Suprapubic skin (tissue), 4 donors: ENCODE measurements at regions not wholly inside any gene's neighbourhood (a gene's known extent, or its start where the extent isn't known, plus 50 kb on each side); places are given as distances from the start of the nearest gene placed in this dataset.
A peak's percentile ranks its signal among the peaks of the same experiment; 100 is the strongest.

Source experiments
- DNase-seq, 2 donors: peaks; one replicate each; pipeline ENCODE4 v3.0.0-alpha.2; 2019; ENCODE audit warnings: low spot score in 2 of 2
- H3K27ac ChIP-seq: fragments of 200-600 bp; sonication (generic); one replicate; pipeline ENCODE4 v1.5.1; 2019
- H3K27me3 ChIP-seq: fragments of 200-600 bp; sonication (generic); one replicate; pipeline ENCODE4 v1.5.1; 2019
- H3K36me3 ChIP-seq: fragments of 200-600 bp; sonication (generic); one replicate; pipeline ENCODE4 v1.5.1; 2019
- H3K4me1 ChIP-seq: fragments of 200-600 bp; sonication (generic); one replicate; pipeline ENCODE4 v1.5.1; 2019
- H3K4me3 ChIP-seq: fragments of 200-600 bp; sonication (generic); one replicate; pipeline ENCODE4 v1.5.1; 2019; ENCODE audit warnings: mild to moderate bottlenecking
- H3K9me3 ChIP-seq: fragments of 200-600 bp; sonication (generic); one replicate; pipeline ENCODE4 v1.5.1; 2019
- EP300 ChIP-seq: sonication (generic); formaldehyde crosslinking; IDR thresholded peaks from one replicate; pipeline ENCODE4 v1.6.1; 2017; ENCODE audit warnings: antibody characterized with exemption
- POLR2A ChIP-seq, 2 donors: fragments of 450-650 bp; IDR thresholded peaks; one replicate each; pipeline ENCODE4 v1.6.1; 2017; ENCODE audit warnings: antibody characterized with exemption in 2 of 2, mild to moderate bottlenecking in 2 of 2, moderate library complexity in 2 of 2
- POLR2AphosphoS5 ChIP-seq, 3 donors: sonication (generic); formaldehyde crosslinking; IDR thresholded peaks; one replicate each; pipeline ENCODE4 v1.6.1; 2017; ENCODE audit warnings: antibody characterized with exemption in 3 of 3
- WGBS: methylation state at CpG from one replicate; pipeline ENCODE4 v1.1.5; 2018; 5-methylcytosine and 5-hydroxymethylcytosine counted together
- TF ChIP-seq, protein P1 (sequence below), 2 donors: fragments of 200-600 bp in 1 of 2; fragments of 450-650 bp in 1 of 2; sonication (generic) in 1 of 2; IDR thresholded peaks; one replicate each; pipeline ENCODE4 v1.5.1; 2016 to 2019; ENCODE audit warnings: antibody characterized with exemption in 2 of 2, mild to moderate bottlenecking in 1 of 2, moderate library complexity in 1 of 2

DNA sequence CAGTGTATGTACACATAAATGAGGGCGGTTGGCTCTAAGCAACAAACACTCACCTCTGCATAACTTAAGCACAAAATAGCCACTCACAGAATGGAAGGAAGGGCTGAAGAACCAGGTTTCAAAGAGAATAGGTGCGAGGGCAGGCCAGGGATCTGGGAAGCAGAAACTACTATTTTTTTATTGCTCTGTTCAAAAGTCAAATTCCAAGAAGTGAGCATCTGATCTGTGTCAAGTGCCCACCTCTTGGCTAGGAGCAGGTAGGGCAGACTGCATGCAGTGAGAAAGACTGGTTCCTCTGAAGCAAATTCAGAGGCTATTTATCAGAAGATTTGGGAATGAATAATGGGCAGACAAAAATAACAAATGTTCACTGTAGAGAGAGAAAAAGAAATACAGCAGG lies 336.4 kb upstream of the CTNNB1 start:
- no peaks in the 10 kb centered on the region for H3K9me3 ChIP-seq
- H3K27ac ChIP-seq: no peak overlapping the region
- H3K4me3 ChIP-seq: no peak overlapping the region
- DNase-seq: no peak
- H3K4me1 ChIP-seq: peaks cover 11% of the 10 kb centered on the region
- no peaks in the 10 kb centered on the region for H3K36me3 ChIP-seq
- 95% methylated on average over 2 of the region's 2 CpGs for WGBS
- TF ChIP-seq POLR2AphosphoS5 (IDR thresholded peaks at IDR 0.05) (no peak), POLR2A (IDR thresholded peaks at IDR 0.05) (no peak), EP300 (no peak)
- TF ChIP-seq, protein P1, sequence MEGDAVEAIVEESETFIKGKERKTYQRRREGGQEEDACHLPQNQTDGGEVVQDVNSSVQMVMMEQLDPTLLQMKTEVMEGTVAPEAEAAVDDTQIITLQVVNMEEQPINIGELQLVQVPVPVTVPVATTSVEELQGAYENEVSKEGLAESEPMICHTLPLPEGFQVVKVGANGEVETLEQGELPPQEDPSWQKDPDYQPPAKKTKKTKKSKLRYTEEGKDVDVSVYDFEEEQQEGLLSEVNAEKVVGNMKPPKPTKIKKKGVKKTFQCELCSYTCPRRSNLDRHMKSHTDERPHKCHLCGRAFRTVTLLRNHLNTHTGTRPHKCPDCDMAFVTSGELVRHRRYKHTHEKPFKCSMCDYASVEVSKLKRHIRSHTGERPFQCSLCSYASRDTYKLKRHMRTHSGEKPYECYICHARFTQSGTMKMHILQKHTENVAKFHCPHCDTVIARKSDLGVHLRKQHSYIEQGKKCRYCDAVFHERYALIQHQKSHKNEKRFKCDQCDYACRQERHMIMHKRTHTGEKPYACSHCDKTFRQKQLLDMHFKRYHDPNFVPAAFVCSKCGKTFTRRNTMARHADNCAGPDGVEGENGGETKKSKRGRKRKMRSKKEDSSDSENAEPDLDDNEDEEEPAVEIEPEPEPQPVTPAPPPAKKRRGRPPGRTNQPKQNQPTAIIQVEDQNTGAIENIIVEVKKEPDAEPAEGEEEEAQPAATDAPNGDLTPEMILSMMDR (IDR thresholded peaks at IDR 0.05): no peak
- H3K27me3 ChIP-seq: no peaks in the 10 kb centered on the region

DNA sequence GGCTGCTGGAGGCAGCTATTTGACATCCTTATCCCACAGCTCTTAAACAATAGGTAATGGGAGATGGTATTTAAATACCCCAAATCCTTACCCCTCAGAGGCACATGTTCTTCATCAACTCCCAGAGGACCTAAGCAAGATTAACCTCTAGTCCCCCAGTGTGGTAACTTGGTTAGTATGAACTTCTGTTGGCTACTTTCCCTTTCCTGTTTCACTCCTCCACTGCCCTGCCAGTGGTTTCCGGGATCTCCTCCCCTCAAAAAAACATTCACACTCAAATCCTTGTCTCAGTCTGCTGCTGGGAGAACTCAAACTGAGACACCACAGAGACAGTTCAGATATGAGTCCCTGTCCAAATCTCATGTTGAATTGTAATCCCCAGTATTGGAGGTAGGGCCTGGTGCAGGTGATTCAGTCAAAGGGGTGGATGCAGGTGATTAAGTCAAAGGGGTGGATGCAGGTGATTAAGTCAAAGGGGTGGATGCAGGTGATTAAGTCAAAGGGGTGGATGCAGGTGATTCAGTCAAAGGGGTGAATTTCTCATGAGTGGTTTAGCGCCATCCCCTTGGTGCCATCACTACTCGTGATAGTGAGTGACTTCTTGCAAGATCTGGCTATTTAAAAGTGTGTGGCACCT lies 335.0 kb upstream of the CTNNB1 start:
- Histone ChIP-seq H3K4me1 (peaks cover 18% of the 10 kb centered on the region), H3K4me3 (no peak overlapping the region), H3K27me3 (no peaks in the 10 kb centered on the region), H3K36me3 (no peaks in the 10 kb centered on the region), H3K27ac (peak overlapping the region; percentile 46), H3K9me3 (no peaks in the 10 kb centered on the region)
- 79% methylated on average over 3 of the region's 3 CpGs for WGBS
- DNase-seq: no peak
- TF ChIP-seq POLR2A (IDR thresholded peaks at IDR 0.05) (no peak), EP300 (no peak)

DNA sequence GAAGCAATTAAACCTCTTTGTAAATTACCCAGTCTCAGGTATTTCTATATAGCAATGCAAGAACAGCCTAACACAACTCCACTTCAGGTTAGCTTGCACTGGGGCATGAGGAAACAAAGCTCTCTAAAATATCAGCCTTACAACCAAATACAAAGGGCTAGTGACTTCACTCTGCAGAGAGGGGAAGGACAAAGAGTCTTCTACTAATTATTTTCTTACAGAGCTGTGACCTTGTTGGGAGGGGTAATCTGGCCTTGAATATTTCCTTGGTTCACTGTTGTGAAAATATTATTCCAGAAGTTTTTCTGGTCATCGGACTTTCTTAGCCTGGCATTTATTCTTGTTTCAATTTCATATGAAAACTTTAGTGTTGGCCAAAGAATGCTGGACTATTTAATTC lies 334.4 kb upstream of the CTNNB1 start:
- 52% methylated on average over 1 of the region's 1 CpG for WGBS
- no peak overlapping the region for H3K4me3 ChIP-seq
- H3K27me3 ChIP-seq: no peaks in the 10 kb centered on the region
- H3K36me3 ChIP-seq: no peaks in the 10 kb centered on the region
- TF ChIP-seq, protein P1 (IDR thresholded peaks at IDR 0.05): no peak
- TF ChIP-seq POLR2AphosphoS5 (IDR thresholded peaks at IDR 0.05): no peak
- no peak for TF ChIP-seq POLR2A (IDR thresholded peaks at IDR 0.05)
- TF ChIP-seq EP300: no peak
- peak overlapping the region; percentile 46 for H3K27ac ChIP-seq
- no peak for DNase-seq
- no peaks in the 10 kb centered on the region for H3K9me3 ChIP-seq
- H3K4me1 ChIP-seq: peaks cover 18% of the 10 kb centered on the region

DNA sequence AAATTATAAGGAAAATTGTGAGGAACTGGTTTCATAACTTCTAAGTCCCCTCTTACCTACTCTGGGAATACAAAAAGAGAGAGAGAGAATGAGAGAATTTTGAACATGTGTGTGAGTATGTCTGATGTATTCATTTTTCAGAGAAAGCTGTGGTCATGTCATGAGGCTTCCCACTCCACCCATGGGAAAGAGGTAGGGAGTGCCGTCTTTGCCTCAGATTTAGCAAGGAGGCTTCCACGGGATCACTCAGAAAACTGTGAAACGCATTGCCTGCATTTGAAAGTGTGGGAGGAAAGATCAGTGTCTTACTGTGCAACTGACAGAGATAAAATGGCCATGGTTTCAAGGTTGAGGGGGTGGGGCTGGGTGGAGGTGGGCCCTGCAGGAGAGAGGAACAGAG lies 331.5 kb upstream of the CTNNB1 start:
- DNase-seq: no peak
- H3K36me3 ChIP-seq: no peaks in the 10 kb centered on the region
- no peak overlapping the region for H3K27ac ChIP-seq
- peaks cover 18% of the 10 kb centered on the region for H3K4me1 ChIP-seq
- TF ChIP-seq POLR2A (IDR thresholded peaks at IDR 0.05) (no peak), POLR2AphosphoS5 (IDR thresholded peaks at IDR 0.05) (no peak), EP300 (no peak)
- TF ChIP-seq, protein P1 (IDR thresholded peaks at IDR 0.05): no peak
- H3K9me3 ChIP-seq: no peaks in the 10 kb centered on the region
- no peak overlapping the region for H3K4me3 ChIP-seq
- H3K27me3 ChIP-seq: no peaks in the 10 kb centered on the region
- WGBS: 77% methylated on average over 3 of the region's 3 CpGs

DNA sequence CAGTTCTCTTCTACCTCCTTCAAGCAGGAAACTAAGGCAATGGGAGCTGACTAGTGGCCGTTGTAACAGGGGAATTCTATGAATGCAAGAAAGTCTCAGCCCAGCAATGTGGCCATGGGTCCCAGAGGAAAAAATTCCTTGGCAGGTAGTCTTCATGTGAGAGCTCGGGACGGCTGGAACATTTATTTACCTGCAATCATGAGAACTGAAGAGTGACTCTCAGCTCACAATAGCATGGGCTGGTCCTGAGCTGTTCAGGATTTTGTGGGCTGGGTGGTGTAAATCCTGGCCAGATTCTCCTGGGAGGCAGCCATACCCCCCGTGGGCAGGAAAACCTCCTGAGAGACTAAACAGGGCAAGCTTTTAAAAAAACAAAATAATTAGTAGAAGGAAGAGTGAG lies 330.3 kb upstream of the CTNNB1 start:
- no peaks in the 10 kb centered on the region for H3K36me3 ChIP-seq
- no peak overlapping the region for H3K4me3 ChIP-seq
- H3K27ac ChIP-seq: no peak overlapping the region
- no peak for DNase-seq
- H3K27me3 ChIP-seq: no peaks in the 10 kb centered on the region
- no peaks in the 10 kb centered on the region for H3K9me3 ChIP-seq
- 40% methylated on average over 4 of the region's 4 CpGs for WGBS
- TF ChIP-seq, protein P1 (IDR thresholded peaks at IDR 0.05): no peak
- TF ChIP-seq EP300 (no peak), POLR2A (IDR thresholded peaks at IDR 0.05) (no peak), POLR2AphosphoS5 (IDR thresholded peaks at IDR 0.05) (no peak)
- H3K4me1 ChIP-seq: peaks cover 17% of the 10 kb centered on the region

DNA sequence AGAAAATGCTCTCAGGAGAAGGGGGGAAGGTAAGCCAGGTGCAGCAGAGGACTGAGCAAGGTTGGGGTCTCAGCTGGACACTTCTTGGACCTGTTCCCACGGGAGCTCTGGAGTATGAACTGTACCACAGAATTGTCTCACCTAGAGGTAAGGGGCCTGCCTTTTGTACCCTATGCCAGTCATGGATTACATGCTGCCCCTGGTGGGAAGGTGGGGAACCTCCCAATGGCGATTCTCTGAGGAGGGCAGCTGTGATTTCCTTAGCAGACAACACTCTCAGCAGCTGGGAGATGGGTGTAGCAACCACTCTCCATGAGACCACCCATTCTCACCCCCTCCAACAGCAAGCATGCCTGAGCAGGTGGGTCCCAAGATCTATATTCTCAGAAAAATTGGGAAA lies 329.4 kb upstream of the CTNNB1 start:
- Histone ChIP-seq H3K9me3 (no peaks in the 10 kb centered on the region), H3K4me1 (peaks cover 8% of the 10 kb centered on the region), H3K4me3 (no peak overlapping the region), H3K27ac (no peak overlapping the region), H3K36me3 (no peaks in the 10 kb centered on the region), H3K27me3 (no peaks in the 10 kb centered on the region)
- DNase-seq: no peak
- 76% methylated on average over 2 of the region's 2 CpGs for WGBS
- no peak for TF ChIP-seq POLR2A (IDR thresholded peaks at IDR 0.05)
- TF ChIP-seq EP300: no peak
- TF ChIP-seq, protein P1 (IDR thresholded peaks at IDR 0.05): no peak
- no peak for TF ChIP-seq POLR2AphosphoS5 (IDR thresholded peaks at IDR 0.05)
